ENCODE measurements at regions not wholly inside any gene's neighbourhood (a gene's known extent, or its start where the extent isn't known, plus 50 kb on each side); places are given as distances from the start of the nearest gene placed in this dataset.
A peak's percentile ranks its signal among the peaks of the same experiment; 100 is the strongest.

GRCh38 chr9:105828171-105828570, 133.8 kb downstream of the TMEM38B start:
- no peak for DNase-seq

GRCh38 chr9:105828596-105829213, 134.4 kb downstream of the TMEM38B start:
- no peak for DNase-seq

GRCh38 chr9:105830461-105830860, 136.1 kb downstream of the TMEM38B start:
- no peak for DNase-seq

- no peak for DNase-seq
Measured at GRCh38 chr9:105832096-105832710, 137.9 kb downstream of the TMEM38B start.

- no peak for DNase-seq
Measured at GRCh38 chr9:105833271-105833975, 139.1 kb downstream of the TMEM38B start.

GRCh38 chr9:105834404-105834803, 140.1 kb downstream of the TMEM38B start:
- no peak for DNase-seq

GRCh38 chr9:105835721-105836120, 141.4 kb downstream of the TMEM38B start:
- DNase-seq = no peak

- no peak for DNase-seq
Measured at GRCh38 chr9:105836936-105837660, 142.8 kb downstream of the TMEM38B start.

GRCh38 chr9:105841562-105841961, 147.2 kb downstream of the TMEM38B start:
- no peak for DNase-seq

- DNase-seq = peak; percentile 30
Measured at GRCh38 chr9:105842023-105842644, 147.8 kb downstream of the TMEM38B start.

GRCh38 chr9:105846825-105847224, 152.5 kb downstream of the TMEM38B start:
- DNase-seq = no peak

- no peak for DNase-seq
Measured at GRCh38 chr9:105850852-105851500, 156.6 kb downstream of the TMEM38B start.

- no peak for DNase-seq
Measured at GRCh38 chr9:105854026-105854782, 159.9 kb downstream of the TMEM38B start.

- no peak for DNase-seq
Measured at GRCh38 chr9:105854783-105855724, 160.7 kb downstream of the TMEM38B start.

GRCh38 chr9:105855987-105856386, 161.6 kb downstream of the TMEM38B start:
- DNase-seq = no peak

GRCh38 chr9:105858006-105858690, 163.8 kb downstream of the TMEM38B start:
- DNase-seq = no peak

- no peak for DNase-seq
Measured at GRCh38 chr9:105858877-105859276, 164.5 kb downstream of the TMEM38B start.

- no peak for DNase-seq
Measured at GRCh38 chr9:105859428-105860091, 165.2 kb downstream of the TMEM38B start.

- DNase-seq = no peak
Measured at GRCh38 chr9:105860516-105860915, 166.2 kb downstream of the TMEM38B start.

Data from kidney glomerular epithelial cell (primary cell).